ENCODE measurements at regions not wholly inside any gene's neighbourhood (a gene's known extent, or its start where the extent isn't known, plus 50 kb on each side); places are given as distances from the start of the nearest gene placed in this dataset.
A peak's percentile ranks its signal among the peaks of the same experiment; 100 is the strongest.

GRCh38 chr5:142388696-142389095 is 63.9 kb upstream of the SPRY4 start:
- DNase-seq = no peak
- H3K4me3 ChIP-seq = no peak overlapping the region
- peaks cover 0 to 17% (median 0%) of the 10 kb centered on the region in 7 donors for H3K27me3 ChIP-seq (replicated peaks in 1 of 7)
- no peaks in the 10 kb centered on the region for H3K36me3 ChIP-seq
- WGBS, 5 donors = 20 to 66% (median 55%) methylated on average over 1 of the region's 1 CpG
- no peaks in the 10 kb centered on the region for H3K9me3 ChIP-seq
- H3K27ac ChIP-seq = peak overlapping the region in 6 of 8 donors; percentile 48 to 69 (median 59)
- TF ChIP-seq CTCF (IDR thresholded peaks at IDR 0.05 in 8 of 11, conservative IDR thresholded peaks at IDR 0.05 in 3 of 11) (no peak), POLR2A (IDR thresholded peaks at IDR 0.05) (no peak), POLR2AphosphoS5 (IDR thresholded peaks at IDR 0.05) (no peak)
- intact Hi-C loops (cut with DNase I; ENCODE audit: low total_unique reads) = no loop called here
- peaks cover 0 to 47% (median 20%) of the 10 kb centered on the region in 6 donors for H3K4me1 ChIP-seq

GRCh38 chr5:142387024-142387682 is 62.3 kb upstream of the SPRY4 start:
- intact Hi-C loops (cut with DNase I; ENCODE audit: low total_unique reads) = no loop called here
- no peak for DNase-seq
- WGBS, 5 donors = 79 to 93% (median 84%) methylated on average over 3 of the region's 3 CpGs
- H3K27me3 ChIP-seq (replicated peaks in 1 of 7) = peaks cover 0 to 17% (median 0%) of the 10 kb centered on the region in 7 donors
- no peak overlapping the region for H3K4me3 ChIP-seq
- peaks cover 0 to 47% (median 20%) of the 10 kb centered on the region in 6 donors for H3K4me1 ChIP-seq
- TF ChIP-seq POLR2AphosphoS5 (IDR thresholded peaks at IDR 0.05) (no peak), POLR2A (IDR thresholded peaks at IDR 0.05) (no peak), CTCF (IDR thresholded peaks at IDR 0.05 in 8 of 11, conservative IDR thresholded peaks at IDR 0.05 in 3 of 11) (no peak)
- H3K27ac ChIP-seq = no peak overlapping the region
- H3K9me3 ChIP-seq = no peaks in the 10 kb centered on the region
- H3K36me3 ChIP-seq = no peaks in the 10 kb centered on the region

GRCh38 chr5:142386137-142387023 is 61.6 kb upstream of the SPRY4 start:
- Histone ChIP-seq H3K9me3 (no peaks in the 10 kb centered on the region), H3K27me3 (replicated peaks in 1 of 7) (peaks cover 0 to 13% (median 0%) of the 10 kb centered on the region in 7 donors), H3K4me3 (no peak overlapping the region), H3K36me3 (no peaks in the 10 kb centered on the region), H3K27ac (no peak overlapping the region), H3K4me1 (peaks cover 0 to 46% (median 20%) of the 10 kb centered on the region in 6 donors)
- WGBS, 5 donors = 49 to 66% (median 53%) methylated on average over 8 of the region's 8 CpGs
- DNase-seq = no peak
- TF ChIP-seq POLR2AphosphoS5 (IDR thresholded peaks at IDR 0.05) = no peak
- no peak for TF ChIP-seq POLR2A (IDR thresholded peaks at IDR 0.05)
- no peak for TF ChIP-seq CTCF (IDR thresholded peaks at IDR 0.05 in 8 of 11, conservative IDR thresholded peaks at IDR 0.05 in 3 of 11)
- intact Hi-C loops (cut with DNase I; ENCODE audit: low total_unique reads) = no loop called here

- no peak for TF ChIP-seq POLR2A (IDR thresholded peaks at IDR 0.05)
- TF ChIP-seq POLR2AphosphoS5 (IDR thresholded peaks at IDR 0.05) = no peak
- TF ChIP-seq CTCF (IDR thresholded peaks at IDR 0.05 in 8 of 11, conservative IDR thresholded peaks at IDR 0.05 in 3 of 11) = no peak
- intact Hi-C loops (cut with DNase I; ENCODE audit: low total_unique reads) = no loop called here
- Histone ChIP-seq H3K27me3 (replicated peaks in 1 of 7) (peaks cover 0 to 1% (median 0%) of the 10 kb centered on the region in 7 donors), H3K27ac (no peak overlapping the region), H3K4me1 (peaks cover 0 to 35% (median 16%) of the 10 kb centered on the region in 6 donors), H3K4me3 (no peak overlapping the region), H3K9me3 (no peaks in the 10 kb centered on the region), H3K36me3 (no peaks in the 10 kb centered on the region)
- 64 to 94% (median 72%) methylated on average over 5 of the region's 5 CpGs for WGBS, 5 donors
- DNase-seq = no peak
Observed at GRCh38 chr5:142385194-142385593, 60.4 kb upstream of the SPRY4 start.
